AG10803 (cell line): ENCODE measurements at regions not wholly inside any gene's neighbourhood (a gene's known extent, or its start where the extent isn't known, plus 50 kb on each side); places are given as distances from the start of the nearest gene placed in this dataset.

Experiments used
- DNase-seq: peaks from one replicate; pipeline ENCODE4 v3.0.0; 2010; ENCODE audit warnings: low read depth
- H3K4me3 ChIP-seq: 2 replicates; pipeline ENCODE4 v1.5.1; 2011; ENCODE audit warnings: mild to moderate bottlenecking, low read length, control low read depth
- CTCF ChIP-seq: conservative IDR thresholded peaks from 2 replicates; pipeline ENCODE4 v1.5.1; 2011; ENCODE audit warnings: mild to moderate bottlenecking, low read length, control low read depth, inconsistent platforms

GRCh38 chr12:46944771-46945170 lies 119.0 kb upstream of the SLC38A4 start:
- TF ChIP-seq CTCF = no peak
- no peak overlapping the region for H3K4me3 ChIP-seq
- DNase-seq = no peak

DNA sequence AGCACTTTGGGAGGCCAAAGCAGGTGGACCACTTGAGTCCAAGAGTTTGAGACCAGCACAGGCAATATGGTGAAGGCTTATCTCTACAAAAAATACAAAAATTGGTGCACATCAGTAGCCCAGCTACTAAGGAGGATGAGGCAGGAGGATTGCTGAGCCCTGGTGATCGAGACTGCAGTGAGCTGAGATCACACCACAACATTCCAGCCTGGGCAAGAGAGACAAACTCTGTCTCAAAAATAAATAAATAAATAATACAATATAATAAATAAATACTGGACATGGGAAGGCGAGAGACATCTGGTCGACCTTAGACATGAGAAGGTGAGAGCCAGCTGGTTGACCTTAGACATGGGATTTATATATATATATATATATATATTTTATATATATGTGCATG lies 119.8 kb upstream of the SLC38A4 start:
- no peak overlapping the region for H3K4me3 ChIP-seq
- DNase-seq = no peak
- no peak for TF ChIP-seq CTCF

- no peak for TF ChIP-seq CTCF
- H3K4me3 ChIP-seq = no peak overlapping the region
- DNase-seq = peak; percentile 58
Observed at GRCh38 chr12:46946137-46946536, 120.3 kb upstream of the SLC38A4 start.

DNA sequence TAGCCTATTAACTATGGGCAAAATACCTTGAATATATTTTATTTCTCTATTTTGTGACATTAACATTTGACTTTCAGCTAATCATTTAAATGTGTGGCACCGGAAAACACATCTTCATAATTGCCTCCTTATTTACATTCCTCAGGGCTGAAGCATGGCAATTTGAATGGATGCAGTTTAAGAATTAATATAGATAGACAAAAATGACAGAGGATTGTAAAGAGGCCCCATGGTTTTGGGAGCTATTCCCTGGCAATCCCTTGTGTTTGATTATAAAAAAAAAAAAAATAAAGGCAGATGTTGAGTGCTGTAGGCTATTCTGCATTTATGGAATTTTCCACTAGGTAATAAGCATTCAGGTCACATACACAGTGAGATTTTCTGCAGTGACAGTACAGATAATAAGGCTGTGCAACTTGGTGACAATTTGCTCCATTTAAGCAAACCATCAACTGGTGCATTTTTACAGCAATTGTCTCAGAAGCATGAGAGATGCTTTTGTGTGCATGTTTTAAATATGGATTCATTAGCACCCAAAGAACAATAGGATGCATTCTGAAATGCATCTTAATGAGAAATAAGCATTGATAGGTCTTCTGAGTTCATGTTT lies 123.2 kb upstream of the SLC38A4 start:
- no peak for TF ChIP-seq CTCF
- H3K4me3 ChIP-seq = no peak overlapping the region
- DNase-seq = peak; percentile 73

DNA sequence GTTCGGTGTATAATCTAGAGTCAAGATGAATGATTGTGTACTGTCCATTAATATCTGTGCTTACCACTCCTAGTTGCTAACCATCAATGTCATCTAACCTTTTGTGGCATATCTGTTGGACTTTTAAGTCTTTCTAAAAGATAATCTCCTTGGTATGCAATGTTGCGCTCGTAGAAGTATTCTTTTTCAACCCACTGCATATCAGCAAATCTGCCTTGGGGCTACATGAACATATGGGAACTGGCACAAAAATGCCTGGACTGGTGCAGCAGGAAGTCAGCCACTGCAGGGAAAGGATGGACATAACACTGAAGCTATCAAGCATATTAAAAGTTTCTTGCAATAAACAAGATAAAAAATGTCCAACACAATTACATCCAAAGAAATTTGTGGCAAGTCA lies 124.3 kb upstream of the SLC38A4 start:
- TF ChIP-seq CTCF = no peak
- DNase-seq = no peak
- H3K4me3 ChIP-seq = no peak overlapping the region

DNA sequence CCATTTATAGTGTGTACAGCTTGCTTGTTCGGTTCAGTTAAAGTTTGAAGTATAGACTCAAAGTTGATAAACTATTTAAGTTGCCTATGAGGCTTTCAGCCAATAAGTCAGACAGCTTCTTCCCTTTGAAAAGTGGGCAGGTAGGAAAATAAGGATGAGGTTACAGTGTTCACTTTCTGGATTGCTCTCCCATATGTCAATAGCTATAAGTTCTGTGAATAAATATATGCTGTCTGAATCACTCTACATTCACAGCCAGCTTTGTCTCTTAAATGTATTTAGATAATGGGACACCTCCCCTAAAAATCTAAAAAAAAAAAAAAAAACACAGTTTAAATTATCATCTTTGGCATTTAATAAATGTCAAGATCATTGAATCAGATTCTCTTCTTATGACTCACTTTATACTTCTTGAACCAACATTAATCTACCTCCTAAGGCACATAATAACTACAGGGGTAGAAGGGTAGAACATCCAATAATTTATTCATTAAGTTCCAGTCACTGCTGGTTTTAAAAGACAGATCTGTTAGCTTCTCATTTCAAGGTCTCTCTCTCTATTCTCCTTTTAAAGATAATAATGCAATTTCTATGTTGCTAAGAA lies 126.4 kb upstream of the PCED1B start:
- no peak overlapping the region for H3K4me3 ChIP-seq
- TF ChIP-seq CTCF = no peak
- no peak for DNase-seq

DNA sequence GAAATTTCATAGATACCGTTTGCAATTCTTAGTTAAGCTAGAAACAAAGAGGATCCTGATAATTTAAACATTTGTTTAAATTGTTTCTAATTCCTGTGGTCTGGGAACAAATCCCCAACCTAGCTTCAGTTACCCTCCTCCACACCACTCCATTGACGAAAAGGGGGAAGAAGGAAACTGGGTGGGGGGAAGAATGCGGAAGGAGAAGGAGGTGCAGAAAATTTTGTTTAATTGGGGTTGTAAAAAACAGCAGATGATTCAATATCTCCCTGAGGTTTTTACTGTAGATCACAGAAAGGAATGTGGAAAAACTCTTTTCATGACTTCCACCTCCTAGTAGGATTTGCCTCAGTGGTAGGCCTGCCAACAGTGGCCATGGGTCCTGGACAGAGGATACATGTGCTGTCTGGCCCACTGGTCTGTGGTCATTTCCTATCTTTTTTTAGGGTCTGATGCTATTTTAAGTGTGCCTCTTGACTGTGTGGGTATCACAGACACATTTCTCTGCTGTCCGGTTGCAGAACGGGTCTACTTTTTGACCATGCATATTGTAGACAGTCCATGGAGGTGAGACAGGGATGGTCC lies 122.9 kb upstream of the PCED1B start:
- TF ChIP-seq CTCF = no peak
- peak; percentile 48 for DNase-seq
- no peak overlapping the region for H3K4me3 ChIP-seq
